Prostate gland (tissue), 2 donors: ENCODE measurements at regions not wholly inside any gene's neighbourhood (a gene's known extent, or its start where the extent isn't known, plus 50 kb on each side); places are given as distances from the start of the nearest gene placed in this dataset.
A peak's percentile ranks its signal among the peaks of the same experiment; 100 is the strongest.

Experiments
- CTCF ChIP-seq, 4 experiments: fragments of 200-600 bp in 2 of 4; fragments of 450-650 bp in 2 of 4; sonication (generic) in 2 of 4; IDR thresholded peaks; 1 replicate in 3 of 4; 2 replicates in 1 of 4; pipeline ENCODE4 v1.5.1; 2016 to 2019; ENCODE audit warnings: antibody characterized with exemption in 4 of 4, mild to moderate bottlenecking in 2 of 4, moderate library complexity in 2 of 4
- POLR2A ChIP-seq: fragments of 450-650 bp; IDR thresholded peaks from one replicate; pipeline ENCODE4 v1.6.1; 2016; ENCODE audit warnings: antibody characterized with exemption, mild to moderate bottlenecking
- POLR2AphosphoS5 ChIP-seq: sonication (generic); formaldehyde crosslinking; IDR thresholded peaks from one replicate; pipeline ENCODE4 v1.6.1; 2017; ENCODE audit warnings: antibody characterized with exemption

GRCh38 chr11:92808022-92808421 lies 161.4 kb upstream of the MTNR1B start:
- no peak for TF ChIP-seq CTCF (IDR thresholded peaks at IDR 0.05)
- TF ChIP-seq POLR2A, result no peak
- peak; percentile 6 for TF ChIP-seq POLR2AphosphoS5
